Spleen (tissue), 11 donors: ENCODE measurements at regions not wholly inside any gene's neighbourhood (a gene's known extent, or its start where the extent isn't known, plus 50 kb on each side); places are given as distances from the start of the nearest gene placed in this dataset.

Experiments used
- DNase-seq: peaks from one replicate; pipeline ENCODE4 v3.0.0-alpha.2; 2020
- H3K27ac ChIP-seq, 8 donors: fragments of 200-600 bp; sonication (generic) in 7 of 8; 1 replicate in 4 of 8; 2 replicates in 4 of 8; pipeline versions ENCODE4 v1.5.0 to v1.8.0; 2016 to 2021; ENCODE audit warnings: inconsistent platforms in 4 of 8, mild to moderate bottlenecking in 4 of 8, moderate library complexity in 1 of 8
- H3K27me3 ChIP-seq, 7 donors: fragments of 200-600 bp; sonication (generic) in 6 of 7; replicated peaks in 1 of 7; 1 replicate in 4 of 7; 2 replicates in 3 of 7; pipeline versions ENCODE4 v1.5.0 to v1.8.0; 2016 to 2021; ENCODE audit warnings: inconsistent platforms in 3 of 7, mild to moderate bottlenecking in 1 of 7
- H3K36me3 ChIP-seq, 6 donors: fragments of 200-600 bp; sonication (generic) in 5 of 6; 1 replicate in 4 of 6; 2 replicates in 2 of 6; pipeline versions ENCODE4 v1.5.0 to v1.8.0; 2016 to 2021; ENCODE audit warnings: inconsistent platforms in 2 of 6
- H3K4me1 ChIP-seq, 6 donors: fragments of 200-600 bp; sonication (generic) in 5 of 6; 1 replicate in 3 of 6; 2 replicates in 3 of 6; pipeline versions ENCODE4 v1.5.0 to v1.8.0; 2016 to 2021; ENCODE audit warnings: inconsistent platforms in 3 of 6
- H3K4me3 ChIP-seq, 8 donors: fragments of 200-600 bp; sonication (generic) in 7 of 8; 1 replicate in 4 of 8; 2 replicates in 4 of 8; pipeline versions ENCODE4 v1.5.0 to v1.8.0; 2016 to 2021; ENCODE audit warnings: inconsistent platforms in 4 of 8, mild to moderate bottlenecking in 4 of 8, moderate library complexity in 2 of 8
- H3K9me3 ChIP-seq, 8 donors: fragments of 200-600 bp; sonication (generic) in 7 of 8; 1 replicate in 4 of 8; 2 replicates in 4 of 8; pipeline versions ENCODE4 v1.5.0 to v1.8.0; 2016 to 2021; ENCODE audit warnings: inconsistent platforms in 4 of 8
- POLR2A ChIP-seq, 3 donors: fragments of 450-650 bp; IDR thresholded peaks; one replicate each; pipeline ENCODE4 v1.5.1; 2017; ENCODE audit warnings: antibody characterized with exemption in 3 of 3, mild to moderate bottlenecking in 1 of 3
- POLR2AphosphoS5 ChIP-seq, 3 donors: sonication (generic); formaldehyde crosslinking; IDR thresholded peaks; one replicate each; pipeline ENCODE4 v1.5.1; 2017; ENCODE audit warnings: antibody characterized with exemption in 3 of 3
- WGBS, 5 donors: extraction: QIAGEN DNeasy Blood & Tissue Kit in 3 of 5; methylation state at CpG; one replicate each; pipeline versions ENCODE4 v1.1.5 to v1.1.7; 2013 to 2018; 5-methylcytosine and 5-hydroxymethylcytosine counted together
- intact Hi-C: fragments of 100-400 bp; cut with DNase I; formaldehyde crosslinking; loops from one replicate; pipeline ENCODE4 v1.15.0; 2023; ENCODE audit warnings: low total_unique reads
- TF ChIP-seq, protein P1 (sequence below), 11 experiments: fragments of 200-600 bp in 7 of 11; fragments of 450-650 bp in 4 of 11; sonication (generic) in 4 of 11; IDR thresholded peaks in 8 of 11; conservative IDR thresholded peaks in 3 of 11; 1 replicate in 7 of 11; 2 replicates in 4 of 11; pipeline versions ENCODE4 v1.4.0 to v1.8.0; 2016 to 2021; ENCODE audit warnings: antibody characterized with exemption in 11 of 11, inconsistent platforms in 4 of 11, mild to moderate bottlenecking in 1 of 11
- donor health status: healthy with polysubstance abuse.
- donor health status: DM: no; HTN: no; CAD: no; lungs with moderate emphysema.
- donor health status: DM: no; HTN: no; CAD: no.
- donor health status: Bipolar disorder and iron deficiency.
- donor health status: healthy.
- donor health status: DM: no; HTN: no; CAD: no.
- donor health status: DM: yes; HTN: yes; CAD: no.

DNA sequence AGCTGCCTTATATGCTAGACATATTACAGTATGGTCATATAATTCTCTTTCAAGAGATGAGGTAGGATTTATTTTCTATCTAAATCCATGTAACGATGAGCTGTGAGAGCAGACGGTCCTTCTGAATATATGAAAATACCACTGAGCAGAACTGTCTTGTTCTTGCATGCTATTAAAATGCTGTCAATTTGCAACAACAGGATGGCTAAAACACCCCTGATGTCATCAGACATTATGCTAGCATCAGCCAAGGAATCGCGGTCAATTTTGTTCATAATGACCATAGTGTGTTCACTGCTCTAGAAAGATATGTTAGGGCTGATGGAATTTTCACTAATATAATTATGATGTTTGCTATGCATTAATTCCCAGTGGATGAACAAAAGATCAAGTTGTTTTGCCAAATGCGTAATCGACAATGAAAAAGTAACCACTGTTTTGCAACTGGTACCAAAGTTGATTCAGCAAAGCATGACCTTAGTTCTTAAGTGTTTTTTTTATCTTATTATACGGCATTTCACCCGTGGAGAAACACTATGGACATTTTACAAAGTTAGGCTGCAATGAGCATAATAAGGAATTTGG, 765.4 kb upstream of the NR2F2 start:
- H3K4me1 ChIP-seq, result no peaks in the 10 kb centered on the region
- no peaks in the 10 kb centered on the region for H3K9me3 ChIP-seq
- DNase-seq, result no peak
- no peaks in the 10 kb centered on the region for H3K27me3 ChIP-seq
- no peaks in the 10 kb centered on the region for H3K36me3 ChIP-seq
- TF ChIP-seq POLR2AphosphoS5 (IDR thresholded peaks at IDR 0.05) (no peak), POLR2A (IDR thresholded peaks at IDR 0.05) (no peak)
- TF ChIP-seq, protein P1, sequence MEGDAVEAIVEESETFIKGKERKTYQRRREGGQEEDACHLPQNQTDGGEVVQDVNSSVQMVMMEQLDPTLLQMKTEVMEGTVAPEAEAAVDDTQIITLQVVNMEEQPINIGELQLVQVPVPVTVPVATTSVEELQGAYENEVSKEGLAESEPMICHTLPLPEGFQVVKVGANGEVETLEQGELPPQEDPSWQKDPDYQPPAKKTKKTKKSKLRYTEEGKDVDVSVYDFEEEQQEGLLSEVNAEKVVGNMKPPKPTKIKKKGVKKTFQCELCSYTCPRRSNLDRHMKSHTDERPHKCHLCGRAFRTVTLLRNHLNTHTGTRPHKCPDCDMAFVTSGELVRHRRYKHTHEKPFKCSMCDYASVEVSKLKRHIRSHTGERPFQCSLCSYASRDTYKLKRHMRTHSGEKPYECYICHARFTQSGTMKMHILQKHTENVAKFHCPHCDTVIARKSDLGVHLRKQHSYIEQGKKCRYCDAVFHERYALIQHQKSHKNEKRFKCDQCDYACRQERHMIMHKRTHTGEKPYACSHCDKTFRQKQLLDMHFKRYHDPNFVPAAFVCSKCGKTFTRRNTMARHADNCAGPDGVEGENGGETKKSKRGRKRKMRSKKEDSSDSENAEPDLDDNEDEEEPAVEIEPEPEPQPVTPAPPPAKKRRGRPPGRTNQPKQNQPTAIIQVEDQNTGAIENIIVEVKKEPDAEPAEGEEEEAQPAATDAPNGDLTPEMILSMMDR (IDR thresholded peaks at IDR 0.05 in 8 of 11, conservative IDR thresholded peaks at IDR 0.05 in 3 of 11), result no peak
- no peak overlapping the region for H3K4me3 ChIP-seq
- intact Hi-C loops, result no loop called here
- WGBS, 5 donors, result 92 to 97% (median 93%) methylated on average over 8 of the region's 8 CpGs
- H3K27ac ChIP-seq, result no peak overlapping the region

DNA sequence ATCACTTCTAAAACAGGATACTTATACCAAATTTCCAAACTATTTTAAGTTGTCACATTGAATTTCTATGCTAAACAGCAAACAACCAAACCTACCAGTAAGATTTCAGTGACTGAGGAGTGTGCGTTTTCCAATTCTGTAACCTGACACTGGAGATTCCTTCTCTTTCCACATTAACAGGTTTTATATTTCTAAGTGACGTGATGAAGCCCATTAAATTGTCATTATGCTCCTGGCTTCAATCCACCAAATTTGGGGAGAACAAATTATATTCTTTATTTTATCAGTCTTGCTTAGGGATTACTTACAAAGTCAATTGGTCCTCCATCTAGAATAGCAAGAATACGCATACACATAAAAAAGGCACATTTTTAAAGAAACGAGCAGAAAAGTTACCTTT, 764.8 kb upstream of the NR2F2 start:
- Histone ChIP-seq H3K36me3 (no peaks in the 10 kb centered on the region), H3K27me3 (no peaks in the 10 kb centered on the region), H3K27ac (no peak overlapping the region), H3K4me3 (no peak overlapping the region), H3K9me3 (no peaks in the 10 kb centered on the region), H3K4me1 (no peaks in the 10 kb centered on the region)
- intact Hi-C loops, result no loop called here
- no peak for DNase-seq
- WGBS, 5 donors, result 77 to 87% (median 85%) methylated on average over 4 of the region's 4 CpGs
- TF ChIP-seq POLR2AphosphoS5 (IDR thresholded peaks at IDR 0.05) (no peak), POLR2A (IDR thresholded peaks at IDR 0.05) (no peak)
- TF ChIP-seq, protein P1 (IDR thresholded peaks at IDR 0.05 in 8 of 11, conservative IDR thresholded peaks at IDR 0.05 in 3 of 11), result no peak

DNA sequence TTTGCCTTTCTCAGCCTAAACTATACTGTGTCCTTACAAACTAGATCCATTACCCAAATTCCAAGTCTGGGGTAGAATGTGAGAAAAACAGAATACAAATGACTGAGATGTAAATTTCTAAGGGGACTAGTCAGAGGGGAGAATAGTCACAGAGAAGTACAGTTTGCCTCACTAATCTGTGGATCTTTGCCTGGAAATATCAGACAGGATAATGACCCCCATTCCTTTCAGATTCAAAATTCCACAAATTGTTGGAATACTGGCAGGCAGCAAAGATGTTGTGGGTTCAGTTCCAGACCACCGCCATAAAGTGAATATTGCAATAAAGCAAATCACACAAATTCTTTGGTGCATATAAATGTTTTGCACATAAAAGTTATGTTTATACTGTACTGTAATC, 762.8 kb upstream of the NR2F2 start:
- WGBS, 5 donors, result 81 to 94% (median 89%) methylated on average over 1 of the region's 1 CpG
- Histone ChIP-seq H3K9me3 (peaks cover 0 to 18% (median 12%) of the 10 kb centered on the region in 8 donors), H3K27ac (no peak overlapping the region), H3K27me3 (no peaks in the 10 kb centered on the region), H3K36me3 (no peaks in the 10 kb centered on the region), H3K4me3 (no peak overlapping the region), H3K4me1 (no peaks in the 10 kb centered on the region)
- DNase-seq, result no peak
- TF ChIP-seq POLR2A (IDR thresholded peaks at IDR 0.05), result no peak
- TF ChIP-seq, protein P1 (IDR thresholded peaks at IDR 0.05 in 8 of 11, conservative IDR thresholded peaks at IDR 0.05 in 3 of 11), result no peak
- TF ChIP-seq POLR2AphosphoS5 (IDR thresholded peaks at IDR 0.05), result no peak
- intact Hi-C loops, result no loop called here

DNA sequence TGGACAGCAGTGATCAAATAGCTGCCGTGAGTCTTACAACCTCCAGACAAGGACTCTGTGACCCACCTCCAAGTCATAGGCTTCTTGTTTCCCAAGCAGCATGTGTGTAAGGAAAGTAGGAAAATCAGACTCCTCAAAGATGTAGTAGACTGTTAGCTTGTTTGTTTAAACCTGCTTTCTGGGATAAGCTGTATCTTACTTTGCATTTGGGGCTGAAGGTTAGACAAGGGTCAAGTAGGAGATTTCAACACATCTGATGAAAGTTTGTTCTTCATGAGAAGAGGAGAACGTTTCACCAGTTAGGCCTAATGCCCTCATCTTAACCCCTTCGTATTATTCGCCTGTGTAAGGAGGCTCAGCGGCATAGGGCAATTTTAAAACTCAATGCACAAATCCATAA, 756.4 kb upstream of the NR2F2 start:
- TF ChIP-seq, protein P1 (IDR thresholded peaks at IDR 0.05 in 8 of 11, conservative IDR thresholded peaks at IDR 0.05 in 3 of 11), result no peak
- TF ChIP-seq POLR2AphosphoS5 (IDR thresholded peaks at IDR 0.05), result no peak
- Histone ChIP-seq H3K27me3 (no peaks in the 10 kb centered on the region), H3K4me3 (no peak overlapping the region), H3K9me3 (peaks cover 0 to 22% (median 13%) of the 10 kb centered on the region in 8 donors), H3K4me1 (no peaks in the 10 kb centered on the region), H3K36me3 (no peaks in the 10 kb centered on the region), H3K27ac (no peak overlapping the region)
- no peak for DNase-seq
- intact Hi-C loops, result no loop called here
- WGBS, 5 donors, result 82 to 93% (median 87%) methylated on average over 5 of the region's 5 CpGs
